ENCODE measurements at regions not wholly inside any gene's neighbourhood (a gene's known extent, or its start where the extent isn't known, plus 50 kb on each side); places are given as distances from the start of the nearest gene placed in this dataset.

DNA sequence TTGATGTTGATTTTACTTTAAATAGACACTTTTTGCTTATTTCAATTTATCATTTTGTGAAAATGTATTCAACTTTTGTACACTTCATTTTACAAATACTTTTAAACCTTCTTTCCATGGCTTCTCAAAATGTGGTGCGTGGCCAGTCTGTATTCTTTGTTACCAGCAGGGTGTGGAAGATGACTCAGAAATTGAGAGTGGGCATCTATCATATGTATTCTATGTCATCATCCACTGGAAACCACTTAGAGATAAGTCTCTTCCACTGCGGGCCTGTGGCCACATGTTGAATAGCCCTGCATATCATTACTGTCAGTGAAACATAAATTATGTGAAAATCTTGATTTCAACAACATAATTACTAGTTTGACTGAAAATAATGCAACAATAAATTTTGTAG is 52.6 kb upstream of the MC3R start:
- TF ChIP-seq BACH2 (CRISPR knock-in tag; IDR thresholded peaks at IDR 0.05; ENCODE audit: borderline replicate concordance), result no peak
- TF ChIP-seq PPARA (CRISPR knock-in tag; IDR thresholded peaks at IDR 0.05; ENCODE audit: borderline replicate concordance), result no peak
- TF ChIP-seq, protein P1, sequence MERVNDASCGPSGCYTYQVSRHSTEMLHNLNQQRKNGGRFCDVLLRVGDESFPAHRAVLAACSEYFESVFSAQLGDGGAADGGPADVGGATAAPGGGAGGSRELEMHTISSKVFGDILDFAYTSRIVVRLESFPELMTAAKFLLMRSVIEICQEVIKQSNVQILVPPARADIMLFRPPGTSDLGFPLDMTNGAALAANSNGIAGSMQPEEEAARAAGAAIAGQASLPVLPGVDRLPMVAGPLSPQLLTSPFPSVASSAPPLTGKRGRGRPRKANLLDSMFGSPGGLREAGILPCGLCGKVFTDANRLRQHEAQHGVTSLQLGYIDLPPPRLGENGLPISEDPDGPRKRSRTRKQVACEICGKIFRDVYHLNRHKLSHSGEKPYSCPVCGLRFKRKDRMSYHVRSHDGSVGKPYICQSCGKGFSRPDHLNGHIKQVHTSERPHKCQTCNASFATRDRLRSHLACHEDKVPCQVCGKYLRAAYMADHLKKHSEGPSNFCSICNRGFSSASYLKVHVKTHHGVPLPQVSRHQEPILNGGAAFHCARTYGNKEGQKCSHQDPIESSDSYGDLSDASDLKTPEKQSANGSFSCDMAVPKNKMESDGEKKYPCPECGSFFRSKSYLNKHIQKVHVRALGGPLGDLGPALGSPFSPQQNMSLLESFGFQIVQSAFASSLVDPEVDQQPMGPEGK (CRISPR knock-in tag; IDR thresholded peaks at IDR 0.05; ENCODE audit: borderline replicate concordance), result no peak
- no peak for TF ChIP-seq ZFP3 (CRISPR knock-in tag; IDR thresholded peaks at IDR 0.05)
- no peak for TF ChIP-seq TCF4 (CRISPR knock-in tag; IDR thresholded peaks at IDR 0.05; ENCODE audit: borderline replicate concordance)
- no peak for TF ChIP-seq ISL1 (CRISPR knock-in tag; IDR thresholded peaks at IDR 0.05)
- TF ChIP-seq, protein P2, sequence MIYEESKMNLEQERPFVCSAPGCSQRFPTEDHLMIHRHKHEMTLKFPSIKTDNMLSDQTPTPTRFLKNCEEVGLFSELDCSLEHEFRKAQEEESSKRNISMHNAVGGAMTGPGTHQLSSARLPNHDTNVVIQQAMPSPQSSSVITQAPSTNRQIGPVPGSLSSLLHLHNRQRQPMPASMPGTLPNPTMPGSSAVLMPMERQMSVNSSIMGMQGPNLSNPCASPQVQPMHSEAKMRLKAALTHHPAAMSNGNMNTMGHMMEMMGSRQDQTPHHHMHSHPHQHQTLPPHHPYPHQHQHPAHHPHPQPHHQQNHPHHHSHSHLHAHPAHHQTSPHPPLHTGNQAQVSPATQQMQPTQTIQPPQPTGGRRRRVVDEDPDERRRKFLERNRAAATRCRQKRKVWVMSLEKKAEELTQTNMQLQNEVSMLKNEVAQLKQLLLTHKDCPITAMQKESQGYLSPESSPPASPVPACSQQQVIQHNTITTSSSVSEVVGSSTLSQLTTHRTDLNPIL (CRISPR knock-in tag; IDR thresholded peaks at IDR 0.05; ENCODE audit: low read depth), result no peak
- TF ChIP-seq, protein P3, sequence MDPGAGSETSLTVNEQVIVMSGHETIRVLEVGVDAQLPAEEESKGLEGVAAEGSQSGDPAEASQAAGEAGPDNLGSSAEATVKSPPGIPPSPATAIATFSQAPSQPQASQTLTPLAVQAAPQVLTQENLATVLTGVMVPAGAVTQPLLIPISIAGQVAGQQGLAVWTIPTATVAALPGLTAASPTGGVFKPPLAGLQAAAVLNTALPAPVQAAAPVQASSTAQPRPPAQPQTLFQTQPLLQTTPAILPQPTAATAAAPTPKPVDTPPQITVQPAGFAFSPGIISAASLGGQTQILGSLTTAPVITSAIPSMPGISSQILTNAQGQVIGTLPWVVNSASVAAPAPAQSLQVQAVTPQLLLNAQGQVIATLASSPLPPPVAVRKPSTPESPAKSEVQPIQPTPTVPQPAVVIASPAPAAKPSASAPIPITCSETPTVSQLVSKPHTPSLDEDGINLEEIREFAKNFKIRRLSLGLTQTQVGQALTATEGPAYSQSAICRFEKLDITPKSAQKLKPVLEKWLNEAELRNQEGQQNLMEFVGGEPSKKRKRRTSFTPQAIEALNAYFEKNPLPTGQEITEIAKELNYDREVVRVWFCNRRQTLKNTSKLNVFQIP (CRISPR knock-in tag; IDR thresholded peaks at IDR 0.05; ENCODE audit: borderline replicate concordance, low read depth), result no peak
- TF ChIP-seq RARB (CRISPR knock-in tag; IDR thresholded peaks at IDR 0.05), result no peak
- TF ChIP-seq TOX (CRISPR knock-in tag; IDR thresholded peaks at IDR 0.05; ENCODE audit: borderline replicate concordance), result no peak
- no peak for TF ChIP-seq GLIS3 (CRISPR knock-in tag; IDR thresholded peaks at IDR 0.05)
- no peak for TF ChIP-seq ZFP30 (CRISPR knock-in tag; IDR thresholded peaks at IDR 0.05)
- no peak for TF ChIP-seq OSR1 (CRISPR knock-in tag; IDR thresholded peaks at IDR 0.05)
